SK-N-SH (cell line): ENCODE measurements at regions not wholly inside any gene's neighbourhood (a gene's known extent, or its start where the extent isn't known, plus 50 kb on each side); places are given as distances from the start of the nearest gene placed in this dataset.

Source experiments
- CTCF ChIP-seq: fragments of 200-600 bp; sonication (generic); IDR thresholded peaks from 2 replicates; pipeline ENCODE4 v1.6.1; 2017; ENCODE audit warnings: antibody characterized with exemption, mild to moderate bottlenecking, moderate library complexity
- EP300 ChIP-seq, 2 experiments: IDR thresholded peaks; 2 replicates each; pipeline versions ENCODE4 v1.4.0 to v1.6.1; 2012; ENCODE audit warnings: borderline replicate concordance in 1 of 2, low read depth in 1 of 2, low read length in 1 of 2

GRCh38 chr11:112727341-112727841 is 233.8 kb upstream of the NCAM1 start:
- no peak for TF ChIP-seq EP300 (IDR thresholded peaks at IDR 0.05; ENCODE audit: borderline replicate concordance in 1 of 2, low read depth in 1 of 2, low read length in 1 of 2)
- no peak for TF ChIP-seq CTCF
